ENCODE measurements at regions not wholly inside any gene's neighbourhood (a gene's known extent, or its start where the extent isn't known, plus 50 kb on each side); places are given as distances from the start of the nearest gene placed in this dataset.

- DNase-seq: no peak
These were observed 50.0 kb downstream of the PIK3C2A start for GRCh38 chr11:17157761-17158160.

GRCh38 chr11:17156283-17156682 is 51.5 kb downstream of the PIK3C2A start:
- DNase-seq: no peak

GRCh38 chr11:17154409-17155159 is 53.2 kb downstream of the PIK3C2A start:
- no peak for DNase-seq

- DNase-seq: no peak
These were observed 54.0 kb downstream of the PIK3C2A start for GRCh38 chr11:17153757-17154156.

GRCh38 chr11:17152306-17152705 is 55.5 kb downstream of the PIK3C2A start:
- DNase-seq: no peak

- DNase-seq: no peak
These were observed 57.3 kb downstream of the PIK3C2A start for GRCh38 chr11:17150521-17150920.

GRCh38 chr11:17148536-17148935 is 59.2 kb downstream of the PIK3C2A start:
- DNase-seq: no peak

GRCh38 chr11:17145972-17146371 is 61.8 kb downstream of the PIK3C2A start:
- DNase-seq: no peak

GRCh38 chr11:17142450-17142849 is 65.0 kb upstream of the RPS13 start:
- no peak for DNase-seq

- no peak for DNase-seq
These were observed 63.7 kb upstream of the RPS13 start for GRCh38 chr11:17141156-17141555.

- no peak for DNase-seq
These were observed 61.1 kb upstream of the RPS13 start for GRCh38 chr11:17138562-17138961.

- DNase-seq: no peak
These were observed 58.6 kb upstream of the RPS13 start for GRCh38 chr11:17135916-17136683.

GRCh38 chr11:17132654-17133053 is 55.2 kb upstream of the RPS13 start:
- DNase-seq: no peak

- peak; percentile 16 for DNase-seq
These were observed 51.5 kb upstream of the RPS13 start for GRCh38 chr11:17129003-17129402.
